ENCODE measurements at regions not wholly inside any gene's neighbourhood (a gene's known extent, or its start where the extent isn't known, plus 50 kb on each side); places are given as distances from the start of the nearest gene placed in this dataset.

DNA sequence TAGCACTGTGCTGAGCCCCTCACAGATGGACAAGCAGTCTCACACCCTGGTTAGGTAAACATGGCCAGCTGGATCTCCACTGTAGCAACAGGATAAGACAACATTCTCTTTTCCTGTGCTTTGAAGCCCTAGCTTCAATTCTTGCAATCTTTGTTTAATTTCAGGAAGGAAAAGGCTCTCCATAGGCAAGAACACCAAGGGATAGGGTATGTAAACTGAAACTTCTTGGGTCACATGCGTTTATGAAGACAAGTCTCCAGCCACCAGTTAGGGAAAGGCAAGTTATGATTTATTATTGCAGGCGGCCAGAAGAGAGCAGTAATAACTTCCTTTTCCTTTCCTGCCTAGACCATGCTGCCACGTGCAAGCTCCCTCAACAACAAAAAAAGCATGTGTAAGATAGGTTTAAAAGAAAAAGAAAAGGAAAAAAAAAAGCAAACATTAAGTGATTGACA, 50.1 kb upstream of the POU5F2 start:
- TF ChIP-seq CTCF (IDR thresholded peaks at IDR 0.05) (no peak), POLR2A (IDR thresholded peaks at IDR 0.05) (no peak), POLR2AphosphoS5 (IDR thresholded peaks at IDR 0.05; ENCODE audit: insufficient read depth in 1 of 2, low read depth in 1 of 2) (no peak)
